ENCODE measurements at regions not wholly inside any gene's neighbourhood (a gene's known extent, or its start where the extent isn't known, plus 50 kb on each side); places are given as distances from the start of the nearest gene placed in this dataset.
"Not testable (repeated sequence)": the region's sequence is repeated elsewhere in the genome, so short reads cannot be mapped to it uniquely, and the experiment has no call there.

DNA sequence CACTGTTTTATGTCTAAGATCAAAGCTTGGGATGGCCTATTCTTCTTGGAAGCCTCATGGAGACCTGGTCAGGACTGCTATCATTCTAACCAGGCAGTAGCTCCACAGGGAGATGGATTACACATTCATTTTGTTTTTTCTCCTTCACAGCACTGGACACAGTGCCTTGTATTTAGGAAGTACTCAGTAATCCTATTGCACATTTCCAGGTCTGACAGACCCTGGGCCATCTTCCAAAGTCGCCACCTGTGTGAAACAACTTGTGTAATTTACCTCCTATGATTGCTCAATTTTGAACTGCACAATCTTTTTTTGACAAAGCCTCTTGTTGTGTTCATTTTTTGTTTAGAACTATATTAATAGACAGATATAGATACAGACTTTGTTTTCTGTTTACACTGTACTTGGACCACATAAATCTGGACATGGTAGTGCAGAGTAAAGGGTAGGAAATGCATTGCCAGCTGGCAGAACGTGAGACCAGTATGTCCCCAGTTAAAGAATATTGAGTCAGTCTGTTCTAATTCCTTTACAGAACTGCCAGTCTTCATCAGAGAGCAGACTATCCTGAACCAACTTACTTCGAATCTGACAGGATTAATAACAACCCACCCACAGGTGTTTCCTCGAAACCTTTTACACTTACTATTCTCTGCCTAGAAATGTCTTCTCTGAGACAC lies 277.8 kb upstream of the CYRIA start:
- FAIRE-seq (no peak), DNase-seq (ENCODE audit: insufficient read length, low spot score) (no peak)
- TF ChIP-seq PAX5 (IDR thresholded peaks at IDR 0.05; ENCODE audit: insufficient read depth, low read length, severe bottlenecking): no peak
- TF ChIP-seq TAF1 (IDR thresholded peaks at IDR 0.05; ENCODE audit: low read depth, low read length): no peak
- no peak for TF ChIP-seq POLR2A (IDR thresholded peaks at IDR 0.05; ENCODE audit: low read depth, low read length)
- TF ChIP-seq SPI1 (IDR thresholded peaks at IDR 0.05; ENCODE audit: low read depth, low read length): no peak

DNA sequence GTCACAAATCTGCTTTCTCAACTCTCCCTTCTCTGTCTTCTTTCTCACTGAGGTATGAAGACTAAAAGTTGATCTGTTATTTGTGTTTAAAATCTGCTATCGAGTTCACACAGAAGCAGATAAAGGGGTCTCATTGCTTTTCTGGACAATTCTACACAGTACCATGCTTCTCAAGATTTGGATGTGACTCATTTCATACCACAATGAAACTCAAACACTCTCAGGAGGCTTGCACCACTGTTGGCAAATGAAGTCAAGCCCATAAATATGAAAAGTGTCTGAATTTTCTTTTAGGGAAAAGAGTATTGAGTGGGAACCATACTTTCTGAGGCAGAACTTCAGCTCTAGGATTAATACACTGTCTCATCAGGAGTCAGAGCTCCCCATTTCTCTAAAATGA lies 274.6 kb upstream of the CYRIA start:
- TF ChIP-seq PAX5 (IDR thresholded peaks at IDR 0.05; ENCODE audit: insufficient read depth, low read length, severe bottlenecking) (no peak), POLR2A (IDR thresholded peaks at IDR 0.05; ENCODE audit: low read depth, low read length) (no peak), POLR2AphosphoS5 (IDR thresholded peaks at IDR 0.05; ENCODE audit: low read depth, low read length) (no peak), SPI1 (IDR thresholded peaks at IDR 0.05; ENCODE audit: low read depth, low read length) (no peak), POU2F2 (IDR thresholded peaks at IDR 0.05; ENCODE audit: low read depth, low read length) (no peak), TAF1 (IDR thresholded peaks at IDR 0.05; ENCODE audit: low read depth, low read length) (no peak)
- no peak for DNase-seq (ENCODE audit: insufficient read length, low spot score)
- FAIRE-seq: no peak

DNA sequence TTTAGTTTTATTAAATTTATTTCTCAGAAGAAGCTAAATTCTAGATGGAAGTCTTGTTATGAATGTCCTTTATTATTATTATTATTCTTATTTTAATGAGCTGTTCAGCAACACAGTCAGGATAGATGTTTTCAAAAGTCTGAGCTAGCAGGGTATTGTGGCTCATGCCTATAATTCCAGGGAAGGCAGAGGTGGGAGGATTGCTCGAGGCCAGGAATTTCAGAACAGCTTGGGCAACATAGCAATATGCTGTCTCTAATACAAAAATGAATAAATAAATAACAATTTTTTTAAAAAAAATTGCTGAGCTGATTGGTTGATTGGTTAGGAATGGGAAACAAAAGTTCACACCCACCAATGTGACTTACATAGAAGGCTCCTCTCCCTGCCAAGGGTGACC lies 274.1 kb upstream of the CYRIA start:
- no peak for TF ChIP-seq POLR2AphosphoS5 (IDR thresholded peaks at IDR 0.05; ENCODE audit: low read depth, low read length)
- TF ChIP-seq POLR2A (IDR thresholded peaks at IDR 0.05; ENCODE audit: low read depth, low read length): no peak
- no peak for TF ChIP-seq POU2F2 (IDR thresholded peaks at IDR 0.05; ENCODE audit: low read depth, low read length)
- TF ChIP-seq PAX5 (IDR thresholded peaks at IDR 0.05; ENCODE audit: insufficient read depth, low read length, severe bottlenecking): no peak
- TF ChIP-seq SPI1 (IDR thresholded peaks at IDR 0.05; ENCODE audit: low read depth, low read length): no peak
- TF ChIP-seq TAF1 (IDR thresholded peaks at IDR 0.05; ENCODE audit: low read depth, low read length): no peak
- DNase-seq (ENCODE audit: insufficient read length, low spot score): no peak
- FAIRE-seq: no peak

GRCh38 chr2:16933355-16933754 lies 267.7 kb upstream of the CYRIA start:
- TF ChIP-seq POU2F2 (IDR thresholded peaks at IDR 0.05; ENCODE audit: low read depth, low read length) (no peak), SPI1 (IDR thresholded peaks at IDR 0.05; ENCODE audit: low read depth, low read length) (no peak), TAF1 (IDR thresholded peaks at IDR 0.05; ENCODE audit: low read depth, low read length) (no peak), POLR2A (IDR thresholded peaks at IDR 0.05; ENCODE audit: low read depth, low read length) (no peak), PAX5 (IDR thresholded peaks at IDR 0.05; ENCODE audit: insufficient read depth, low read length, severe bottlenecking) (no peak), POLR2AphosphoS5 (IDR thresholded peaks at IDR 0.05; ENCODE audit: low read depth, low read length) (no peak)
- FAIRE-seq: no peak
- DNase-seq (ENCODE audit: insufficient read length, low spot score): no peak

DNA sequence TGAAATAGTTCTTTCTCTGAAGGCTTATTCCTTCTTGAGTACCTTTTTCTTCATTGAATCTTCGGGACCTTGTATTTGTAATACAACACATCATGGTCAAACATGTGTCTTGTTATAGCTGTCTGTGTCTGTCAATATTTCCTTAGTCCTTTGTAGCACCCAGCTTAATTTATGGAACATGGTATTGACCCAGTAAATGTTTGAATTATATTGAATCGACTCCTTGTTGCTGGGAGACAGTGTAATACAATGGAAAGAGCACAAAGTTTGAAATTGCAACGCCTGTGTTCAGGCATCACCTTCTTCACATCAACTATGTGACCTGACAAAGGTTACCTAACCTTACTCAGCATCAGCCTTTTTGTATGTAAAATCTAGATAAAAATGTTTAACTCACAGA lies 267.2 kb upstream of the CYRIA start:
- TF ChIP-seq POU2F2 (IDR thresholded peaks at IDR 0.05; ENCODE audit: low read depth, low read length) (no peak), POLR2A (IDR thresholded peaks at IDR 0.05; ENCODE audit: low read depth, low read length) (no peak), SPI1 (IDR thresholded peaks at IDR 0.05; ENCODE audit: low read depth, low read length) (no peak), PAX5 (IDR thresholded peaks at IDR 0.05; ENCODE audit: insufficient read depth, low read length, severe bottlenecking) (no peak), TAF1 (IDR thresholded peaks at IDR 0.05; ENCODE audit: low read depth, low read length) (no peak), POLR2AphosphoS5 (IDR thresholded peaks at IDR 0.05; ENCODE audit: low read depth, low read length) (no peak)
- DNase-seq (ENCODE audit: insufficient read length, low spot score) (no peak), FAIRE-seq (no peak)

DNA sequence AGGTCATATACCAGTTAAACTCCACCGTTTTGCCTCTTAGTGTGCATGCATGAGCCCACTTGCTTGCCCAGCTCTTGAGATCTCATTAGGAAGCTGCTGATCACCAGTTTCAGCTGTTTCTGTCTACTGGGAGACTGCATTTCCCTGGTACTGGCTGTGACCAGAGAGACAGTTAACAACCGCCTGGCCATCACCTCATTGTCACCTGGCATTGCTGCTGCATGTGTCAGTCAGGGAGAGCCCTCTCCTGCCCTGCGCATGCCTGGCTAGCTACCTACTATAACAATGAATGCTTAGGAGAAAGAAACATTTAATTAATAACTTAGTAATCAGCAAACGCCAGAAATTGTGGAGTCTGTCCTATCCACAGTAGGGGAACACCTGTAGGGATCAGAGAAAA lies 265.8 kb upstream of the CYRIA start:
- FAIRE-seq: no peak
- no peak for TF ChIP-seq TAF1 (IDR thresholded peaks at IDR 0.05; ENCODE audit: low read depth, low read length)
- no peak for TF ChIP-seq SPI1 (IDR thresholded peaks at IDR 0.05; ENCODE audit: low read depth, low read length)
- TF ChIP-seq POU2F2 (IDR thresholded peaks at IDR 0.05; ENCODE audit: low read depth, low read length): no peak
- TF ChIP-seq PAX5 (IDR thresholded peaks at IDR 0.05; ENCODE audit: insufficient read depth, low read length, severe bottlenecking): no peak
- TF ChIP-seq POLR2AphosphoS5 (IDR thresholded peaks at IDR 0.05; ENCODE audit: low read depth, low read length): no peak
- no peak for TF ChIP-seq POLR2A (IDR thresholded peaks at IDR 0.05; ENCODE audit: low read depth, low read length)
- DNase-seq (ENCODE audit: insufficient read length, low spot score): no peak

DNA sequence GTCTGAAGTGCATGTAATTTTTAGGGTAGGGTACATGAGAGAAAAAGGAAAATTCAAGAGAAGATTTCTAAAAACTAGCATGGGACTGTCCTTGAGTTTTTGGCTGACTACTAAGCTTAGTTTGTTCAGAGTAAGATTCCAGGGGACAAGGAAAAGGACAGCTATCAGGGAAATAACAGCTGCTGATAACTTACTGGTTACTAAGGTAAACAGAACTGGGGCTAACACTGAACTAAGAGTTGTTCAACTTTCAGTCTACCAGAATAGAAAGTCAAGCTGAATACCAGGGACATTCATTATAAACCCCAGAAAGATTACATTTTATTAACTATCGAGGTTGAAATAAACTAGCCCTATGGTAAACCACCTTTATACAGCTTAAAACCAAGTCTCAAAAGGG lies 261.8 kb upstream of the CYRIA start:
- no peak for TF ChIP-seq PAX5 (IDR thresholded peaks at IDR 0.05; ENCODE audit: insufficient read depth, low read length, severe bottlenecking)
- TF ChIP-seq POU2F2 (IDR thresholded peaks at IDR 0.05; ENCODE audit: low read depth, low read length): no peak
- no peak for DNase-seq (ENCODE audit: insufficient read length, low spot score)

DNA sequence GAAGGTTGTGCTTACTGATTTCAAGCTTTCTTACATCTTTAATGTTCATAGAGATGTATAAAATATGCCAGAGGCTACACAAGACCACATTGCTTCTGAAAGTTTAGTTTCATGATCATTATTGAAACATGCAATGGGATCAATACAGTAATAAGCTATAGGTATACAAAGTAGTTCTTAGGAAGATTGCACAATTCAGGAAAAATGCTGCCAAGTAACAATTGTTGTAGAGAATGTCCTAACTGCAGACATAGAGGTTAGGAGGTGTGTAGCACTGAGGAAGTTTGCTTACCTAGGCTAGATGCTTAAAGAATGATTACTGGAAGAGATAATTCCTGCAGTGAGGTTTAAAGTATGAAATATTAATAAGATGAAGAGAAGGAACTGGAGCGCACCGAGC lies 259.5 kb upstream of the CYRIA start:
- TF ChIP-seq PAX5 (IDR thresholded peaks at IDR 0.05; ENCODE audit: insufficient read depth, low read length, severe bottlenecking) (no peak), POLR2AphosphoS5 (IDR thresholded peaks at IDR 0.05; ENCODE audit: low read depth, low read length) (no peak), SPI1 (IDR thresholded peaks at IDR 0.05; ENCODE audit: low read depth, low read length) (no peak)
- DNase-seq (ENCODE audit: insufficient read length, low spot score) (no peak), FAIRE-seq (no peak)

More for the DNA sequence above, 261.8 kb upstream of the CYRIA start:
- FAIRE-seq: no peak

- not testable (repeated sequence) for FAIRE-seq
These were observed 249.7 kb upstream of the CYRIA start for GRCh38 chr2:16915341-16915755.

GRCh38 chr2:16911746-16912145 lies 246.1 kb upstream of the CYRIA start:
- FAIRE-seq: no peak
- TF ChIP-seq POLR2AphosphoS5 (IDR thresholded peaks at IDR 0.05; ENCODE audit: low read depth, low read length) (no peak), TAF1 (IDR thresholded peaks at IDR 0.05; ENCODE audit: low read depth, low read length) (no peak), SPI1 (IDR thresholded peaks at IDR 0.05; ENCODE audit: low read depth, low read length) (no peak), POU2F2 (IDR thresholded peaks at IDR 0.05; ENCODE audit: low read depth, low read length) (no peak), POLR2A (IDR thresholded peaks at IDR 0.05; ENCODE audit: low read depth, low read length) (no peak), PAX5 (IDR thresholded peaks at IDR 0.05; ENCODE audit: insufficient read depth, low read length, severe bottlenecking) (no peak)
- no peak for DNase-seq (ENCODE audit: insufficient read length, low spot score)

More at GRCh38 chr2:16915341-16915755, 249.7 kb upstream of the CYRIA start:
- not testable (repeated sequence) for DNase-seq (ENCODE audit: insufficient read length, low spot score)
